GM06990 (cell line): ENCODE measurements at regions not wholly inside any gene's neighbourhood (a gene's known extent, or its start where the extent isn't known, plus 50 kb on each side); places are given as distances from the start of the nearest gene placed in this dataset.
"Not testable (repeated sequence)": the region's sequence is repeated elsewhere in the genome, so short reads cannot be mapped to it uniquely, and the experiment has no call there.

Source experiments
- DNase-seq: peaks from one replicate; pipeline ENCODE4 v3.0.0-alpha.2; 2011; ENCODE audit not compliant: insufficient read length; ENCODE audit errors: extremely low read depth
- H3K27me3 ChIP-seq: replicated peaks from 2 replicates; pipeline ENCODE4 v1.6.0; 2011; ENCODE audit warnings: low read length; ENCODE audit not compliant: control insufficient read depth, insufficient read depth
- H3K36me3 ChIP-seq: 2 replicates; pipeline ENCODE4 v1.5.1; 2011; ENCODE audit warnings: low read length; ENCODE audit not compliant: control insufficient read depth, insufficient read depth
- H3K4me3 ChIP-seq: replicated peaks from 2 replicates; pipeline ENCODE4 v1.5.1; 2011; ENCODE audit warnings: low read depth, mild to moderate bottlenecking, control low read depth, low read length
- CTCF ChIP-seq: IDR thresholded peaks from 2 replicates; pipeline ENCODE4 v1.5.1; 2011; ENCODE audit warnings: low read length, control low read depth, mild to moderate bottlenecking, inconsistent platforms; ENCODE audit not compliant: insufficient read depth, poor library complexity, severe bottlenecking

DNA sequence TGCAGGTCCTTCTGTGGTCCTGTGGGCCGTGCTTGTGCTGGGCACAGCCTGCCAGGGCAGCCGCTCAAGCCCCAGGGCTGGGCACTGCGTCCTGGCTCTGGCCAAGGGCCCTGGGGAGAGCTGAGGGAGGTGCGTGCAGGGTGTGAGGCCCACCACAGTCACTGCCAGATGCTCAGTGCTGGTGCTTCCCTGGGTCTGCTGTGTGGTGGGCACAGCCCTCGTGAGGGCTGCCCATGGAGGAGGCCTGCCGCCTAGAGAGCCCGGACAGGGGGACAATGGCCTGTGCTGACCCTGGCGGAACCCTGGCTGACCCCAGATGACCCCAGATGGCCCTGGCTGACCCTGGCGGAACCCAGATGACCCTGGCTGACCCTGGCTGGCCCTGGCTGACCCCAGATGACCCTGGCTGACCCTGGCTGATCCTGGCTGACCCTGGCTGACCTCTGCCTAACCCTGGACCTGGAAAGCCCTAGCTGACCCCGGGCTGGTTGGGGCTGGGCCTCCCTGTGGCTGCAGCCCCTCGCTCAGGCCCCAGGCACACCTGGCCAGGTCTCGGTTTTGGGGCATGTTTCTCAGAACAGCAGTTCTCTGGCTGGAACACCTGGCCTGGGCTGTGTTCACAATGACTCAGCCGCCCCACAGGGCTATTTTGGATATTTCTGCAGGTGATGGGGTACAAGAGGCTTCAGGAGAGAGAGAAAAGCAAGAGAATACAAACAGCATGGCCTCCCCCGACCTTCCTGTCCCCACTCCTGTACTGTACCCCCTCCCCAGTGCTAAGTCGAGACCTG is 55.4 kb downstream of the TMEM121 start:
- Histone ChIP-seq H3K27me3 (no peaks in the 10 kb centered on the region), H3K36me3 (no peaks in the 10 kb centered on the region), H3K4me3 (no peak overlapping the region)
- TF ChIP-seq CTCF = no peak
- DNase-seq = peak; percentile 80

- H3K27me3 ChIP-seq = no peaks in the 10 kb centered on the region
- H3K4me3 ChIP-seq = no peak overlapping the region
- peak; percentile 59 for DNase-seq
- H3K36me3 ChIP-seq = no peaks in the 10 kb centered on the region
- no peak for TF ChIP-seq CTCF
Measured at GRCh38 chr14:105582639-105583038, 56.3 kb downstream of the TMEM121 start.

DNA sequence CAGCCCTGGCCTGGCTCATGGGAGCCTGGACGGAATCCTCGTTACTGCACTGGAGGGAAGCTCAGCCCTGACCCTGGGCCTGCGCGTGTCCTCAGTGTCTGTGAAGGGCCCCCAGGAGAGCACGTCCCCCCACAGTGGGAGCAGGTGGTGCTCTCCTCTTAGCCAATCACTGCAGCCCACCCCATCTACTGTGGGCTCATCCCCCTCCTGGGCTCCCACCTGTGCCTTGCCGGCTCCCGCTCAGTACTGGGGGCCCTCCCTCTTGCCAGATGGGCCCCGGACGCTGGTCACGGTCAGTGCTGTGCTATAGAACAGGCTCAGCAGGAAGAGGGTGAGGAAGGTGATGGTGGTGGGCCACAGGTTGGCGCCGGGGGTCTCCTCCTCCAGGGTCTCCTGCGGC is 57.5 kb downstream of the TMEM121 start:
- not testable (repeated sequence) for H3K27me3 ChIP-seq, DNase-seq, H3K36me3 ChIP-seq, H3K4me3 ChIP-seq

DNA sequence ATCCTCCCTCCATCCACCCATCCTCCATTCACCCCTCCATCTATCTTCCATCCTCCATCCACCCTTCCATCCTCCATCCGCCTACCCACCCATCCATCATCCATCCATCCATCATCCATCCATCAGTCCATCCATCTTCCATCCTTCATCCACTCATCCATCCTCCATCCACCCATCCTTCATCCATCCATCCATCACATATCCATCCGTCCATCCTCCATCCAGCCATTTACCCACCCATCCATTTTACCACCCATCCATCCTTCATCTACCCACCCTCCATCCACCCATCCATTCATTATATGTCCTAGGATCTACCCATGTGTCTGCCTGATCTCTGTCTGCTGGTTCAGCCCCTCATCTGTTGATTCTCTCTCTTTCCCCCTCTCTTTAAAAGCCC is 58.9 kb downstream of the TMEM121 start:
- not testable (repeated sequence) for H3K36me3 ChIP-seq, H3K4me3 ChIP-seq, H3K27me3 ChIP-seq, DNase-seq

DNA sequence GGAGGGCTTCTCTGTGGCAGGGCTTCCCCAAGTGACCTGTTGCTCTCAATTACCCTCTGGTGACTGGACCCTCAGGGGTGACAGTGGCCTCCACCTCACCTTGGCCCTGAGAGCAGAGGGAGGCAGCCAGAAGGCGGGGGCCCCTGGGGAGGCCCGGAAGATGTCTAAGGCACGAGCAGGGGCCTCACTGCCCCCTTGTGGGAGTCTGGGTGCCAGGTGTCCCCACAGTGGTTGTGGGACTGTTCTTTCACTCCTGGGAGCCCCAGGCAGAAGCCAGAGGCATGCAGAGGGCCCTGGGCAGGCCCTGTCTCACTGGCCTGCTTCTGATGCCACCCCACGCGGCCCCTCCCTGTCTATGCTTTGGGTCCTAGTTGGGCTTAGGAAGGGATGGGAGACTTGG is 59.3 kb downstream of the TMEM121 start:
- not testable (repeated sequence) for H3K4me3 ChIP-seq
- peak; percentile 55 for DNase-seq

GRCh38 chr14:105586144-105586872 is 59.9 kb downstream of the TMEM121 start:
- not testable (repeated sequence) for H3K27me3 ChIP-seq, H3K4me3 ChIP-seq, H3K36me3 ChIP-seq, DNase-seq

More for the DNA sequence above, 59.3 kb downstream of the TMEM121 start:
- H3K36me3 ChIP-seq, H3K27me3 ChIP-seq: not testable (repeated sequence)
- TF ChIP-seq CTCF = peak; percentile 39

DNA sequence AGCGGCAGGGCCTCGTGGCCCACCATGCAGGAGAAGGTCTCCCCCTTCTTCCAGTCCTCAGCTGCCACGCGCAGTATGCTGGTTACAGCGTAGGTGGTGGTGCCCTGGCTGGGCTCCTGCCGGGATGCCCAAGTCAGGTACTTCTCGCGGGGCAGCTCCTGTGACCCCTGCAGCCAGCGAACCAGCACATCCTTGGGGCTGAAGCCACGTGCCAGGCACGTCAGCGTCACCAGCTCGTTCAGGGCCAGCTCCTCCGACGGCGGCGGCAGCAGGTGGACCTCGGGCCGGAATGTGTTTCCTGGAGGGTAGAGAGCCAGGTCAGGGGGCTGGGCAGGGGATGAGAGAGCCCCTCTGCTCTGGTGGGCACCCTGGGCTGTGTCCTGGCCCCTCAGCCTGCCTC is 60.7 kb downstream of the TMEM121 start:
- H3K36me3 ChIP-seq, H3K27me3 ChIP-seq, DNase-seq, H3K4me3 ChIP-seq: not testable (repeated sequence)

DNA sequence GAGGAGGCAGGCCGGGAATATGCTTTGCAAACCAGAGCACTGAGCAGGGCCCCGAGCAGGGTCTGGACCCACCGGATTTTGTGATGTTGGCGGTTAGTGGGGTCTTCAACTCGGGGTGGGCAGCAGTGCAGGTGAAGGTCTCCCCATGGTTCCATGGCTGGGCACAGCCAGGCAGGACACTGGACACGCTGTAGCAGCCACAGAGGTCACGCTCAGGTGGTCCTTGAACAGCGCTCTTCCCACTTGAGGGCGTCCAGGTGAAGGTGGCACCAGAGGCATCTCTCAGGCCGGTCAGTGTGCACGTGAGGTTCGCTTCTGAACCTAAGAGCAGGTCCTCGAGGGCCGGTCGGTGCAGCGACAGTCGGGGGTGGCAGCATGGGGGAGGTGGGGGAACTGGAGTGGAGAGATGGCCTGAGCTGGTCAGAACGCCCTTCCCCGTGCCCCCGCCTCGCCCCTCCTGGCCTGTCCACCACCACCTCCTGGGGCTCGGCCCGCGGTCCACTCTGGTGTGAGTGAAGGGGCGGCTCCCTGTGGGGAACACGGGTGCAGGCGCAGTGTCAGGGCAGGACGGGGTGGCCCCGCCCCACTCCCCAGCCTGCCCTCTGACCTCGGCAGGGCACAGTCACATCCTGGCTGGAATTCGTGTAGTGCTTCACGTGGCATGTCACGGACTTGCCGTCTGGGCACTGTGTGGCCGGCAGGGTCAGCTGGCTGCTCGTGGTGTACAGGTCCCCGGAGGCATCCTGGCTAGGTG is 61.3 kb downstream of the TMEM121 start:
- DNase-seq, H3K27me3 ChIP-seq, H3K36me3 ChIP-seq: not testable (repeated sequence)
- H3K4me3 ChIP-seq = peak overlapping the region; percentile 41
